Inflammatory macrophage (primary cell): ENCODE measurements at regions not wholly inside any gene's neighbourhood (a gene's known extent, or its start where the extent isn't known, plus 50 kb on each side); places are given as distances from the start of the nearest gene placed in this dataset.
"Not testable (repeated sequence)": the region's sequence is repeated elsewhere in the genome, so short reads cannot be mapped to it uniquely, and the experiment has no call there.

Source experiments
- DNase-seq, 2 donors: peaks; one replicate each; pipeline ENCODE4 v3.0.0-alpha.2; 2020 to 2022

- no peak for DNase-seq
Measured at GRCh38 chr6:84350397-84350796, 123.0 kb upstream of the CEP162 start.

GRCh38 chr6:84349542-84349941 is 122.1 kb upstream of the CEP162 start:
- DNase-seq: no peak

- DNase-seq: no peak
Measured at GRCh38 chr6:84348801-84349200, 121.4 kb upstream of the CEP162 start.

DNA sequence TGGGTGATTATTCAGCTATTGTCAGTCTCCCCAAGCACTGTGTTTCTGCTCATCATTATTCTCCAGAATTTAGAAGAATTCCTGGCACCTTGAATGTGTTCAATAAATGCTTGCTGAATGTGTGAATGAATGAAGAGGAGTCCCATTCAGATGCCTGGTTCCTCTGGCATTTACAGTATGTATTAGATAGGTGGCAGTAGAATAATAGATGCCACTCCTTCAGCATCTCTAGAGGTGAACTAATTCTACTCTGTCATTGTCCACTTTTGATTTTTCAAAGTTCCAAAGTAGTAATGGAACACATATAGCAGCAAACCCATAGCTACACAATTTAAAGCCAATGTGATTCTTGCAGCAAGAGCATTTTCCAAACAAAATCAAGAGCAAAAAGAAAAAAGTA is 118.9 kb upstream of the CEP162 start:
- DNase-seq: no peak

GRCh38 chr6:84344005-84344404 is 116.6 kb upstream of the CEP162 start:
- no peak for DNase-seq

DNA sequence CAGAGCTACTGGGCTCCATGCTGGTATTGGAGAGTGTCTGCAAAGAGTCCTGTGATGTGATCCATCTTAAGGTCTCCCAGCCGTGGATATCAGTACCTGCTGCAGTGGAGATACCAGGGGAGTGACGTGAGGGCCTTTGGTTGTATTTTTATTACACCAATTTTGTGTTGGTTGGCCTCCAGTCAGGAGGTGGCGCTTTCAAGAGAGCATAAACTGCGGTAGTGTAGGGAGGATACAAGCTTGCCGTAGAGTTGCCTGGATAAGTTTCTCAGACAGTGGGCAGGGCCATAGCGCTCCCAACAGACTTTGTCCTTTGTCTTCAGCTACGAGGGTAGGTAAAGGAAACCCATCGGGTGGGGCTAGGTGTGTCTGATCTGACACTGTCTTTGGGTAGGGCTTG is 113.0 kb upstream of the CEP162 start:
- no peak for DNase-seq

GRCh38 chr6:84333842-84334241 is 106.4 kb upstream of the CEP162 start:
- no peak for DNase-seq

- DNase-seq: no peak
Measured at GRCh38 chr6:84332139-84333034, 104.9 kb upstream of the CEP162 start.

DNA sequence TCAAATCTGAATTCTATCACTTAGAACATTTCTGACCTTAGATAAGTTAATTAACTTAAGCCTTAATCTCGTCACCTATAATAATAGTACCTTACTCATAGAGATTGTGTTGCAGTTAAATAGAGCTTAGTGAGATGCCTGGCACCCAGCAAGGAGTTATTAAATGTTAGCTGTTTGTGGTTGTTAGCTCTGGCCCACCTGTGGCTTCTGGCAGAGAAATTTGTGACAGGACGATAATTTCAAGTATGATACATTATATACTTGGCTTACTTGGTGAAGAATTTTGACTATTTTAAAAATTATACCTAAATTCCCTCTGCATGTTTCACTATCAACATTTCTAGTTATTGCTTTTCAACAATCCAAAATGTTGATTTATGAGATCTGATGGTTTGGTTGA is 102.9 kb upstream of the CEP162 start:
- no peak for DNase-seq

DNA sequence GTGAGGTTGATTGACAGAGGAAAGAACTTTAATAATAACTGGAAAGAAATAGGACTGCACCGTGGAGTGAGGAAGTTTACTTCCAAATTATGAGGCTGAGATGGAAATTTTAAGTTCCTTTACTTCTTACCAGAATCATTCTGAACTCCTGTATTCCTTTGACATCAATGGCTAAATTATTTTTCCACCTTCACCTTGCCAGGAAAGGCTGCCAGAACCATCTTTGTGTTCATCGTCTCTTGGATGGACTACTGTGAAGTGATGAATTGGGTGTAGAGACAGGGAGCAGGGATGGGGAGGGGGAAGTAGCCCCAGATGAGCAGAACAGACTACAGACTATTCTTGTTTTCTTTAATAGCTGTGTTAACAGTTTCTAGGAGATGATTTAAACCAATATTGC is 102.1 kb upstream of the CEP162 start:
- no peak for DNase-seq

DNA sequence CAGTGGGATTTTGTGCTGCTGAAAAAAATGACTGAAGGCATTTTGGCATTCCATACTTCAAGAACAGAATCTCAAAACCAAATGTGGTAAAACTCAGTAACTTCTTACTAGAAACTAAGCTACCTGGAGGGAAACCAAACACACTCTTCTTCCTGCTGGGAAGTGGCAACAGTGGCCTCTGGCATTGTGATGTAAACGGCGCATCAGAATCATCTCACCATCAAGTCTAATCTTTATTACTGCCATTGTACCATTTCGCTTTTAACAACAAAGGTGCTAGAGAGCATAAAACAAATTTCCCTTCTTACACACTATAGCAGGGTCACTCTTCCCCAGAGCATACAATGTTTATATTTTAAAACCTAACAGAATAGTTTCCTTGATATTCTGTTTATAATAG is 101.6 kb upstream of the CEP162 start:
- DNase-seq: no peak

GRCh38 chr6:84317463-84317862 is 90.0 kb upstream of the CEP162 start:
- no peak for DNase-seq

DNA sequence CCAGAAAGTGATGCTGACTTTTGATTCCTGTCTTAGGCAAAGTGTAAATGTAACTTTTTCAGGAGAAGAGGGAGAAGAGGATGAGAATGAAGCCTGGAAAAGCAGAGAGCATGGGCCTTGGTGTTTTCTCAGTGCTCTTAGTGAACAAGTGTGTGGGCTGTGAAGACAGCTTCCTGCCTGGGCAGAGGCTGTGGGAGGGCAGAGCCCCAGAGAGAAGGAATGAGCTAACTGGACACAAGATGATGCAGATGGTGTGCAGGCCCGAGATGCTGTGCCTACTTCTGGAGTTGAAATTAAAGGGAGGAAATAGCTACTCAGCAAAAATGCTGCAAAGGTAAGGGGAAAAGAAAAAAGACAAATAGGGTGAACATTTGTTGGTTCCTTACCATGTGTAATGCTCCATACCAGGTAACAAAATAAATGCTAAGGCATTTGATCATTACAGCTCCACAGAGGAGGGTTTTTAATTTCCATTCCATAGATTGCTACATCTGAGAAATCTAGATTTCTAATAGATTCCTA is 87.0 kb upstream of the CEP162 start:
- DNase-seq: no peak

- no peak for DNase-seq
Measured at GRCh38 chr6:84309336-84309735, 81.9 kb upstream of the CEP162 start.

GRCh38 chr6:84304881-84305280 is 77.4 kb upstream of the CEP162 start:
- no peak for DNase-seq

DNA sequence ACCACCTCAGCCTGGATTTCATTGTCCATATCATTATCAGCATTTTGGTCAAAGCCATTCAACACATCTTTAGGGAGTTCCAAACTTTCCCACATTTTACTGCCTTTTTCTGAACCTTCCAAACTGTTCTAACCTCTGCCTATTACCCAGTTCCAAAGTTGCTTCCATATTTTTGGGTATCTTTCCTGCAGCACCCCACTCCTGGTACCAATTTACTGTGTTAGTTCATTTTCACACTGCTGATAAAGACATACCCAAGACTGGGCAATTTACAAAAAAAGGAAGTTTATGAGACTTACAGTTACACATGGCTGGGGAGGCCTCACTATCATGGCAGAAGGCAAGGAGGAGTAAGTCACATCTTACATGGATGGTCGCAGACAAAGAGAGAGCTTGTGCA is 63.6 kb upstream of the CEP162 start:
- DNase-seq: not testable (repeated sequence)

DNA sequence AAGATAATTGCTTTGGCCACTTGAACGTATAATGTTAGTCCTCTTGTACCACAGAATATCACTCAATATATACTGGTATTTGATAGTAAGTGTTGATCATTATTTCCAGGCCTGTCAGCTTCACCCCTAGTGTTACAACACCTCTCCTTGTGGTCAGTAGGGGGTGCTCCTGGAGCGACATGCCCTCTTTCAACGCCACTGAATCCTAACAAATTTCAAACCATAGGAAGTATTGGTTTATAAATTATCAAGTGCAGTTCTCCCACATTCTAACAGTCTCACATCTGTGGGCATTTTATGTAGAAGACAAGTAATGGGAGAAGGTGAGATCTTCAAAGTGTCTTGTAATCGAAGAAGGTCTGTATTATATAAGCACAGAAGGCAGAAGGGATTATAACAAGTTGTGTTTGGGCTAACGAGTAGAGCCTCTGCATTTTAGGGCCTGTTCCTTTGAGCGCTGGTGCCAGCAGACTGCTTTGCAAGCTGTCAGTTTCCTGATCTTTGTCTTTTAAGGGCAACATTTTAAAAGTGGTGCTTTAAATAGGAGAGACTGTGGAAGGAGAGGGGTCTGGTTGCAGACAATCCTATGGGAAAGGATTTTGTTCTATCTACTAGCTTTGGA is 57.1 kb upstream of the CEP162 start:
- DNase-seq: no peak

- DNase-seq: no peak
Measured at GRCh38 chr6:84282550-84282949, 55.1 kb upstream of the CEP162 start.

- DNase-seq: no peak
Measured at GRCh38 chr6:84280639-84281038, 53.2 kb upstream of the CEP162 start.

GRCh38 chr6:84280030-84280429 is 52.6 kb upstream of the CEP162 start:
- DNase-seq: no peak

- no peak for DNase-seq
Measured at GRCh38 chr6:84278321-84278998, 51.0 kb upstream of the CEP162 start.
